Neural cell (in vitro differentiated cells): ENCODE measurements at regions not wholly inside any gene's neighbourhood (a gene's known extent, or its start where the extent isn't known, plus 50 kb on each side); places are given as distances from the start of the nearest gene placed in this dataset.
"Not testable (repeated sequence)": the region's sequence is repeated elsewhere in the genome, so short reads cannot be mapped to it uniquely, and the experiment has no call there.

Experiments
- MXI1 ChIP-seq: fragments of 450-650 bp; conservative IDR thresholded peaks from 2 replicates; pipeline ENCODE4 v1.6.1; 2014; ENCODE audit warnings: antibody characterized with exemption, mild to moderate bottlenecking; ENCODE audit not compliant: poor library complexity, severe bottlenecking
- RAD21 ChIP-seq: fragments of 450-650 bp; conservative IDR thresholded peaks from 2 replicates; pipeline ENCODE4 v1.6.1; 2014; ENCODE audit warnings: antibody characterized with exemption, mild to moderate bottlenecking, moderate library complexity
- SMC3 ChIP-seq: fragments of 450-650 bp; conservative IDR thresholded peaks from 2 replicates; pipeline ENCODE4 v1.6.1; 2014; ENCODE audit warnings: antibody characterized with exemption, mild to moderate bottlenecking, moderate library complexity; ENCODE audit not compliant: poor library complexity
- TAF1 ChIP-seq: IDR thresholded peaks from 2 replicates; pipeline ENCODE4 v1.6.1; 2012; ENCODE audit warnings: low read depth
- TF ChIP-seq, protein P1 (sequence below): fragments of 450-650 bp; IDR thresholded peaks from 2 replicates; pipeline ENCODE4 v1.5.1; 2014; ENCODE audit warnings: antibody characterized with exemption, mild to moderate bottlenecking, moderate library complexity; ENCODE audit not compliant: poor library complexity, severe bottlenecking

DNA sequence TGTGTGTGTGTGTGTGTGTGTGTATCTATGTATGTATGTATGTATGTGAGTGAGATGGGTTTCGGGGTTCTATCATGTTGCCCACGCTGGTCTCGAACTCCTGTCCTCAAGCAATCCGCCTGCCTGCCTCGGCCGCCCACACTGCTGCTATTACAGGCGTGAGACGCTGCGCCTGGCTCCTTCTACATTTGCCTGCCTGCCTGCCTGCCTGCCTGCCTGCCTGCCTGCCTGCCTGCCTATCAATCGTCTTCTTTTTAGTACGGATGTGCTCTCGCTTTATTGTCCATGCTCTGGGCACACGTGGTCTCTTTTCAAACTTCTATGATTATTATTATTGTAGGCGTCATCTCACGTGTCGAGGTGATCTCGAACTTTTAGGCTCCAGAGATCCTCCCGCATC lies 2071.6 kb upstream of the TPTE start:
- TF ChIP-seq TAF1, MXI1, RAD21, SMC3: not testable (repeated sequence)
- TF ChIP-seq, protein P1, sequence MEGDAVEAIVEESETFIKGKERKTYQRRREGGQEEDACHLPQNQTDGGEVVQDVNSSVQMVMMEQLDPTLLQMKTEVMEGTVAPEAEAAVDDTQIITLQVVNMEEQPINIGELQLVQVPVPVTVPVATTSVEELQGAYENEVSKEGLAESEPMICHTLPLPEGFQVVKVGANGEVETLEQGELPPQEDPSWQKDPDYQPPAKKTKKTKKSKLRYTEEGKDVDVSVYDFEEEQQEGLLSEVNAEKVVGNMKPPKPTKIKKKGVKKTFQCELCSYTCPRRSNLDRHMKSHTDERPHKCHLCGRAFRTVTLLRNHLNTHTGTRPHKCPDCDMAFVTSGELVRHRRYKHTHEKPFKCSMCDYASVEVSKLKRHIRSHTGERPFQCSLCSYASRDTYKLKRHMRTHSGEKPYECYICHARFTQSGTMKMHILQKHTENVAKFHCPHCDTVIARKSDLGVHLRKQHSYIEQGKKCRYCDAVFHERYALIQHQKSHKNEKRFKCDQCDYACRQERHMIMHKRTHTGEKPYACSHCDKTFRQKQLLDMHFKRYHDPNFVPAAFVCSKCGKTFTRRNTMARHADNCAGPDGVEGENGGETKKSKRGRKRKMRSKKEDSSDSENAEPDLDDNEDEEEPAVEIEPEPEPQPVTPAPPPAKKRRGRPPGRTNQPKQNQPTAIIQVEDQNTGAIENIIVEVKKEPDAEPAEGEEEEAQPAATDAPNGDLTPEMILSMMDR, result not testable (repeated sequence)
